Bronchial epithelial cell (primary cell): ENCODE measurements at regions not wholly inside any gene's neighbourhood (a gene's known extent, or its start where the extent isn't known, plus 50 kb on each side); places are given as distances from the start of the nearest gene placed in this dataset.

Experiments
- DNase-seq: peaks from one replicate; pipeline ENCODE4 v3.0.0-alpha.2; 2010; ENCODE audit warnings: low read depth
- FAIRE-seq: peaks from 2 replicates; lab custom pipeline; 2011; peaks lifted over from hg19 to GRCh38; lab: Jason Lieb, UNC
- H3K27me3 ChIP-seq: 2 replicates; pipeline ENCODE4 v1.5.1; 2011; ENCODE audit warnings: low read length; ENCODE audit not compliant: control insufficient read depth, insufficient read depth
- H3K36me3 ChIP-seq: 2 replicates; pipeline ENCODE4 v1.5.1; 2011; ENCODE audit warnings: low read length; ENCODE audit not compliant: control insufficient read depth, insufficient read depth
- H3K4me3 ChIP-seq: 2 replicates; pipeline ENCODE4 v1.5.1; 2011; ENCODE audit warnings: mild to moderate bottlenecking, low read depth, low read length, control low read depth
- TF ChIP-seq, protein P1 (sequence below): IDR thresholded peaks from 2 replicates; pipeline ENCODE4 v1.5.1; 2011; ENCODE audit warnings: mild to moderate bottlenecking, moderate library complexity, low read length, control low read depth, inconsistent platforms; ENCODE audit not compliant: insufficient read depth, severe bottlenecking

DNA sequence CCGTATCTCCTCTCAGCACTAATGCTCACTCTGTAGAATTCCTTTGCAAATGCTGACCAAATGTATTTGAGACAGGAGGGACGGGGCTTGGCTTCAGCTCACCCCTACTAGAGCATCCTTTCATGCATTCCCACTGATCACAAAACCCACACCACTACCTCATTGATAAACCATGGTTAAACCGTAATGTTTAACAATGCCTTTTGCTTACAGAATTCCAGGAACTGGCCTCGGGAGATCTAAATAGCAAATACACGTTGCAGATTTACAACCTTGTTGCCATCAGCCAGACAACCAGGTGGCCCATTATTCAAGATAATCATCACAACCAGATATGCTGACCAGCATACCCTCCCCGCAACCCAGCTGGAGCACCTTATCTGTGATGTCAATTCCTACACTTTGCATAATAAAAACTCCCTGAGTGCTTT is 391.9 kb downstream of the KCTD8 start:
- TF ChIP-seq, protein P1, sequence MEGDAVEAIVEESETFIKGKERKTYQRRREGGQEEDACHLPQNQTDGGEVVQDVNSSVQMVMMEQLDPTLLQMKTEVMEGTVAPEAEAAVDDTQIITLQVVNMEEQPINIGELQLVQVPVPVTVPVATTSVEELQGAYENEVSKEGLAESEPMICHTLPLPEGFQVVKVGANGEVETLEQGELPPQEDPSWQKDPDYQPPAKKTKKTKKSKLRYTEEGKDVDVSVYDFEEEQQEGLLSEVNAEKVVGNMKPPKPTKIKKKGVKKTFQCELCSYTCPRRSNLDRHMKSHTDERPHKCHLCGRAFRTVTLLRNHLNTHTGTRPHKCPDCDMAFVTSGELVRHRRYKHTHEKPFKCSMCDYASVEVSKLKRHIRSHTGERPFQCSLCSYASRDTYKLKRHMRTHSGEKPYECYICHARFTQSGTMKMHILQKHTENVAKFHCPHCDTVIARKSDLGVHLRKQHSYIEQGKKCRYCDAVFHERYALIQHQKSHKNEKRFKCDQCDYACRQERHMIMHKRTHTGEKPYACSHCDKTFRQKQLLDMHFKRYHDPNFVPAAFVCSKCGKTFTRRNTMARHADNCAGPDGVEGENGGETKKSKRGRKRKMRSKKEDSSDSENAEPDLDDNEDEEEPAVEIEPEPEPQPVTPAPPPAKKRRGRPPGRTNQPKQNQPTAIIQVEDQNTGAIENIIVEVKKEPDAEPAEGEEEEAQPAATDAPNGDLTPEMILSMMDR = no peak
- no peak for FAIRE-seq

DNA sequence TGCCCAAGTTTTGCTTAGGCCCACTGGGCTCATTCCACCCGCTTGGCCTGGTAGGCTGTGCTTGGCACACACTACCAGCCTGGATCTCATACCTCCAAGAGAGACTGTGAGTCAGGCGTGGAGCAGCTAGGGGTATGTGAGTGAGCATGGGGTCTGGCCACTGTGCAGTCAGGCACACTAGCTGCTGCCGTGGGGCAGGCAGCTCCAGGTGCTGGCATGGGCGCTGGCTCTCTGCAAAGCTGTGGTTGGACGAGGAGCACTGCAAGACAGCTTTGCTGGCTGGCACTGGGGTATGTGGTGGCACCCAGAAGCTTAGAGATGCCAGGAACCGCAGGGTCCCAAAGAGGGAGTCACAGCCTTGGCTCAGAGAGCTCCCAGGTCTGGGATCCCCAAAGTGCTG is 377.8 kb downstream of the KCTD8 start:
- Histone ChIP-seq H3K27me3 (no peaks in the 10 kb centered on the region), H3K36me3 (no peaks in the 10 kb centered on the region), H3K4me3 (no peak overlapping the region)
- no peak for DNase-seq
- TF ChIP-seq, protein P1 = no peak
- no peak for FAIRE-seq

More for the DNA sequence above, 391.9 kb downstream of the KCTD8 start:
- Histone ChIP-seq H3K4me3 (no peak overlapping the region), H3K36me3 (no peaks in the 10 kb centered on the region), H3K27me3 (no peaks in the 10 kb centered on the region)
- DNase-seq = no peak

- no peaks in the 10 kb centered on the region for H3K36me3 ChIP-seq
- TF ChIP-seq, protein P1 = no peak
These were observed 376.4 kb downstream of the KCTD8 start for GRCh38 chr4:44071959-44072955.

DNA sequence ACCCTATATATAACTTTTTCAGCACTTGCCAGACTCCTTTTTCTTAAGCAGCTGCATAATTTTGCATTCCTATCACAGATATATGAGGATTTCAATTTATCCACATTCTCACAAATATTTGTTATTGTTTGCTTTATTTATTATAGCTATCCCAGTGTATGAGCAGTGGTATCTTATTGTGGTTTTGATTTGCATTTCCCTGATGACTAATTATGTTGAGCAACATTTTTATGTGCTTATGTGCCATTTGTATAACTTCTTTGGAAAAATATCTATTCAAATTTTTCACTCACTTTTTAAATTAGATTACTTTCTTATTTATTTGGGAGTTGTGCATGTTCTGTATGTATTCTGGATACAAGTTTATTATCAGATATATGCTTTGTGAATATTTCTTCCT is 361.9 kb downstream of the KCTD8 start:
- TF ChIP-seq, protein P1 = no peak
- H3K4me3 ChIP-seq = no peak overlapping the region
- H3K36me3 ChIP-seq = no peaks in the 10 kb centered on the region
- no peak for FAIRE-seq
- peak; percentile 39 for DNase-seq
- no peaks in the 10 kb centered on the region for H3K27me3 ChIP-seq

More at GRCh38 chr4:44071959-44072955, 376.4 kb downstream of the KCTD8 start:
- Histone ChIP-seq H3K27me3 (no peaks in the 10 kb centered on the region), H3K4me3 (no peak overlapping the region)
- DNase-seq (no peak), FAIRE-seq (no peak)

DNA sequence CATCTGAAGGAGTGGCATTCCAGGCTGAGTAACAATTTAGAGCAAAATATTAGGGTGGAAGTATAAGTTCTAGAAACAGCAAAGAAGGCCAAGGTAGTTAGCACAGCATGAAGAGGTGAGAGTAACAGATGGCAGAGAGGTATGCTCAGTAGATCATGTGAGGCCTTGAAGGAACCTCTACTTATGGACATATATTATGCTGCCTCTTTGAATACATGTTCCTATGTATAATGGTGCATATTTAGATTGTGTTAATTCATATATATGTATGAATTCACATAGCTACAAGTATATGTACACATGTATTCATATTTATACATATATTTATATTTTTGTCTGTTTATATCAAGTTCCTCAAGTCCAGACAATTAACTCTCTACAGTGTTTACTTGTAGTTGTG is 355.2 kb downstream of the KCTD8 start:
- TF ChIP-seq, protein P1 = no peak
- Histone ChIP-seq H3K36me3 (no peaks in the 10 kb centered on the region), H3K4me3 (no peak overlapping the region), H3K27me3 (no peaks in the 10 kb centered on the region)
- DNase-seq = no peak
- no peak for FAIRE-seq
